ENCODE measurements at regions not wholly inside any gene's neighbourhood (a gene's known extent, or its start where the extent isn't known, plus 50 kb on each side); places are given as distances from the start of the nearest gene placed in this dataset.

DNA sequence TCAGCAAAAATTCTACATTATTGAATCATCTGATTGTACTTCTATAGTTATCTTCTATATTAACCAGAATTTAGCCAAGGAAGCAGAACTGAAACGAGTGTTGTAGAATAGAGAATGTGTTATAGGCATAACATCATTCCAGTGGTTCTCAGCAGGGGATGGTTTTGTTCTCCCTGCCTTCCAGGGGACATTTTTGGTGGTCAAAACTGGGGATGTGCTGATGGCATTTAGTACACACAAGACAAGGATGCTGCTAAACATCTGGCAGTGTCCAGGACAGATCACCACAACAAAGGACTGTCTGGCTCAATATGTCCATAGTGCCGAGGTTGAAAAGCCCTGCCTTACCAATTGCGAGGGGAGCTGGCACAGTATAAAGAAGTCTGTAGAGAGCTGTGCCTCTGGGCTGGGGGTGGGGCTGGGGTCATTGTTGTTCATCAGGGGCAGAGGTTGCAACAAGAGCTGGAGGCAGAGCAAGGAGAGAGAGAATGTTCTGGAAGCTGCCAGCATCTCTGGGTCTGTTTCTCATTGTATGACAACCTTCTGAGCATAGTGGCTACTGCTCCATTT is 1472.8 kb downstream of the AACS start:
- TF ChIP-seq, protein P1, sequence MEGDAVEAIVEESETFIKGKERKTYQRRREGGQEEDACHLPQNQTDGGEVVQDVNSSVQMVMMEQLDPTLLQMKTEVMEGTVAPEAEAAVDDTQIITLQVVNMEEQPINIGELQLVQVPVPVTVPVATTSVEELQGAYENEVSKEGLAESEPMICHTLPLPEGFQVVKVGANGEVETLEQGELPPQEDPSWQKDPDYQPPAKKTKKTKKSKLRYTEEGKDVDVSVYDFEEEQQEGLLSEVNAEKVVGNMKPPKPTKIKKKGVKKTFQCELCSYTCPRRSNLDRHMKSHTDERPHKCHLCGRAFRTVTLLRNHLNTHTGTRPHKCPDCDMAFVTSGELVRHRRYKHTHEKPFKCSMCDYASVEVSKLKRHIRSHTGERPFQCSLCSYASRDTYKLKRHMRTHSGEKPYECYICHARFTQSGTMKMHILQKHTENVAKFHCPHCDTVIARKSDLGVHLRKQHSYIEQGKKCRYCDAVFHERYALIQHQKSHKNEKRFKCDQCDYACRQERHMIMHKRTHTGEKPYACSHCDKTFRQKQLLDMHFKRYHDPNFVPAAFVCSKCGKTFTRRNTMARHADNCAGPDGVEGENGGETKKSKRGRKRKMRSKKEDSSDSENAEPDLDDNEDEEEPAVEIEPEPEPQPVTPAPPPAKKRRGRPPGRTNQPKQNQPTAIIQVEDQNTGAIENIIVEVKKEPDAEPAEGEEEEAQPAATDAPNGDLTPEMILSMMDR (conservative IDR thresholded peaks at IDR 0.05 in 1 of 2, IDR thresholded peaks at IDR 0.05 in 1 of 2; ENCODE audit: extremely low read depth in 1 of 2, insufficient read depth in 1 of 2, low read depth in 1 of 2, low read length in 2 of 2), result no peak
- no peak for TF ChIP-seq EZH2 (IDR thresholded peaks at IDR 0.05; ENCODE audit: borderline replicate concordance, low read length)

Measured in mammary epithelial cell (primary cell).